ENCODE measurements at regions not wholly inside any gene's neighbourhood (a gene's known extent, or its start where the extent isn't known, plus 50 kb on each side); places are given as distances from the start of the nearest gene placed in this dataset.

GRCh38 chr9:14380061-14380836, 66.3 kb upstream of the NFIB start:
- POLR2A ChIA-PET (ENCODE audit: low non-redundant PET), result no interaction called here
- TF ChIP-seq, protein P1, sequence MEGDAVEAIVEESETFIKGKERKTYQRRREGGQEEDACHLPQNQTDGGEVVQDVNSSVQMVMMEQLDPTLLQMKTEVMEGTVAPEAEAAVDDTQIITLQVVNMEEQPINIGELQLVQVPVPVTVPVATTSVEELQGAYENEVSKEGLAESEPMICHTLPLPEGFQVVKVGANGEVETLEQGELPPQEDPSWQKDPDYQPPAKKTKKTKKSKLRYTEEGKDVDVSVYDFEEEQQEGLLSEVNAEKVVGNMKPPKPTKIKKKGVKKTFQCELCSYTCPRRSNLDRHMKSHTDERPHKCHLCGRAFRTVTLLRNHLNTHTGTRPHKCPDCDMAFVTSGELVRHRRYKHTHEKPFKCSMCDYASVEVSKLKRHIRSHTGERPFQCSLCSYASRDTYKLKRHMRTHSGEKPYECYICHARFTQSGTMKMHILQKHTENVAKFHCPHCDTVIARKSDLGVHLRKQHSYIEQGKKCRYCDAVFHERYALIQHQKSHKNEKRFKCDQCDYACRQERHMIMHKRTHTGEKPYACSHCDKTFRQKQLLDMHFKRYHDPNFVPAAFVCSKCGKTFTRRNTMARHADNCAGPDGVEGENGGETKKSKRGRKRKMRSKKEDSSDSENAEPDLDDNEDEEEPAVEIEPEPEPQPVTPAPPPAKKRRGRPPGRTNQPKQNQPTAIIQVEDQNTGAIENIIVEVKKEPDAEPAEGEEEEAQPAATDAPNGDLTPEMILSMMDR (conservative IDR thresholded peaks at IDR 0.05; ENCODE audit: low read depth), result no peak
- DNase-seq (ENCODE audit: low spot score), result no peak
- CTCF ChIA-PET, result interaction anchor here (0.6 kb wide), 1 partner anchor 106 kb away, joined by 3 read pairs; no protein-coding TSS in a partner anchor
- H3K27ac ChIP-seq, result no peak overlapping the region

DNA sequence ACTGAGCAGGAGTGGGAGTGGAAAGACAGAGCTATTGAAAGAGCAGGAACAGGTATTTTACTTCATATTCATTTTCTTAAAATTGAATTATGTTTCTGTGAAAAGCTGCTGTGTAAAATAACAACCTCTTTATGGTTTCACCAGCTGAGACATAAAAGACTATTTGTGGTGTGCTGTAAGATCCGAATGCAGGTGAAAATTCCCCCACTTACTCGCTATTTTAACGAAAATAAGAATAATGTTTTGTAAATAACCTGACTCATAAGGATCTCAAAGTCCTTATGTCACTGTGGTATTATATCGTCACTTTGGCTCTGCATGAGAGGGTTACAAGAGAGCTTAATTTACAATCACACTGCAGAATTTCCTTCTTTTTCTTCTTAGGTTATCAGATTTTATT, 65.3 kb upstream of the NFIB start:
- CTCF ChIA-PET, result interaction anchor here (0.7 kb wide), 1 partner anchor 1283 kb away, joined by 3 read pairs; no protein-coding TSS in a partner anchor
- TF ChIP-seq, protein P1 (conservative IDR thresholded peaks at IDR 0.05; ENCODE audit: low read depth), result no peak
- no peak overlapping the region for H3K27ac ChIP-seq
- no peak for DNase-seq (ENCODE audit: low spot score)
- POLR2A ChIA-PET (ENCODE audit: low non-redundant PET), result no interaction called here

GRCh38 chr9:14373706-14374105, 59.8 kb upstream of the NFIB start:
- TF ChIP-seq, protein P1 (conservative IDR thresholded peaks at IDR 0.05; ENCODE audit: low read depth), result no peak
- no peak for DNase-seq (ENCODE audit: low spot score)
- CTCF ChIA-PET, result no interaction called here
- no peak overlapping the region for H3K27ac ChIP-seq
- POLR2A ChIA-PET (ENCODE audit: low non-redundant PET), result no interaction called here

GRCh38 chr9:14373336-14373666, 59.4 kb upstream of the NFIB start:
- no peak for DNase-seq (ENCODE audit: low spot score)
- H3K27ac ChIP-seq, result no peak overlapping the region
- ChIA-PET CTCF (interaction anchor here (1.5 kb wide), 1 partner anchor 20 kb away, joined by 5 read pairs; no protein-coding TSS in a partner anchor), POLR2A (ENCODE audit: low non-redundant PET) (no interaction called here)
- TF ChIP-seq, protein P1 (conservative IDR thresholded peaks at IDR 0.05; ENCODE audit: low read depth), result no peak

DNA sequence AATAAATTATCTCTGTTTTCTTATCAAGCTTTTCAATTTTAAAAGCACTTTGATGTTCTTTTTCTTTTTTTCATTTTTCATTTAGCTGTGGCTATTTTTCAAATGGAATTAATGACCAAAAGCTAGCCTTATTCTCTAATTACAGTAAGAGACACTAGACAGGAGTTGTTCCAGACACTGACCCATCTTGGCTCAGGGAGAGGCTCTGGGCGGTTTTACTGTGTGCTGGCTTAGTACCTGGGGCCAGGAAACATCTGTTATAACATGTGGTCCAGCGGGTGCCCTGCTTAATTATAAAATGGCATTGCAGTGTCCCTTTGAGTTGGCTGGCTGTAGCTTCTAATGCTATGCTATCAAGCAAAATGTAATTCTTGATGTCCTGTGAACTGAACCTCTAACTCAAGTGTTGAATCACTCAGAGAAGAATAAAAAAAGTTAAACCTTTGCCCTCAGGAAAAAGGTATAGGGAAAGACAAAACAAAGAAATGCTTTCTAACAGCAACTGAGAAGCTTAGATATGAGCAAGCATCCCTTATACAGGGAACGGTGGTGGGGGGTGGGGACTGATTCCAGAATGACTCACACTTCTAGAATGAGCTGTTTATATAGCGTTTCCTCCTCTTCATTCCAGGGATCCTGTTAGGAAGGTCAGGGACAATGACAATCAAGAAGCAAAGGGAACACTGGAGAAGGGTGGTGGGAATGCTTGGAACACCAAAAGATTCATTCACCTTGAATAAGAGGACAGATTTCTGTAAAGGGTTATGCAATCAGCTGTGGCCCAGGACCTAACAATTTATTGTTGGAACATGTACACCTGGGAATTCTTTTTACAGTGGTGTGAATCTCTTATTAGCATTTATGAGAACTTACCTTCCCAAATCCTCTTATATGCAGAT, 58.7 kb upstream of the NFIB start:
- no peak overlapping the region for H3K27ac ChIP-seq
- POLR2A ChIA-PET (ENCODE audit: low non-redundant PET), result no interaction called here
- peak; percentile 87 for DNase-seq (ENCODE audit: low spot score)
- CTCF ChIA-PET, result interaction anchor here (0.6 to 1.5 kb wide), 2 partner anchors 19 to 713 kb away, joined by 3 to 5 read pairs; no protein-coding TSS in a partner anchor
- TF ChIP-seq, protein P1 (conservative IDR thresholded peaks at IDR 0.05; ENCODE audit: low read depth), result no peak

DNA sequence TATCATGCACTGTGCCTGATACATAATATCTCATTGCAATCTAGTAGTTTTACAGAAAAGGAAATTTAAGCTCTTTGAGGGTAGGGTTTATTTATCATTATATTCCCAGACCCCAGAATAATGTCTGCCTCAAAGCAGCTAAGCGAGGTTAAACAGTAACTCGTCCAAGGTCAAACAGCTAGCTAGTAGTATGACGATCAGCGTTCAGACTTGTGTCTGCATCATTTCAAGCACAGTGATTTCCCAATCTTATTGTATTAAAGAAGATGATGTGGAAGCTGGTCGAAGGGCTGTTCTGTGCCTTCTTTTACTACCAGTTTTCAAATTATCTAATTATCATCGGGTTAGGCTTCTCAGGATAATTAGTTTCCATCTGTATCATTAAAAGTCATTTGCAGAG, 55.1 kb upstream of the NFIB start:
- DNase-seq (ENCODE audit: low spot score), result no peak
- TF ChIP-seq, protein P1 (conservative IDR thresholded peaks at IDR 0.05; ENCODE audit: low read depth), result no peak
- ChIA-PET CTCF (no interaction called here), POLR2A (ENCODE audit: low non-redundant PET) (no interaction called here)
- H3K27ac ChIP-seq, result no peak overlapping the region
